ENCODE measurements at regions not wholly inside any gene's neighbourhood (a gene's known extent, or its start where the extent isn't known, plus 50 kb on each side); places are given as distances from the start of the nearest gene placed in this dataset.
"Not testable (repeated sequence)": the region's sequence is repeated elsewhere in the genome, so short reads cannot be mapped to it uniquely, and the experiment has no call there.

DNA sequence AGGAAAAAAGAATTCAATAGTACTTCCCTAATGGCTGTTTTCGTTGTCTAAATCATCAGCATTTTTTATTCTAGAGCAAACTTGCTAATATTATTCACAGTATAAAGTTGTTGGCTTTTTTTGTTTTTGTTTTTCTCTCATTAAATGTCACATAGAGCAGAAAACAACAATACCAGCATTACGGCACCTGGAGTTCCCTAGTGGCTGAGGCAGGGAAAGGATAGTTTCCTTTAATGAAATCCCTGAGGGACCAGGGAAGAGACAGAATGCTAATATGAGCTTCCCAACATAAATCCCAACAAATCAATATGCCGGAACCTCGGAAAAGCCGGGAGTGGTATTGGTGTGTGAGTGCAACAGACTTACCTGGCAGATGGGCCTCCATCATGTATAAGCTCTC, 235.2 kb upstream of the ASCC3 start:
- DNase-seq: no peak

DNA sequence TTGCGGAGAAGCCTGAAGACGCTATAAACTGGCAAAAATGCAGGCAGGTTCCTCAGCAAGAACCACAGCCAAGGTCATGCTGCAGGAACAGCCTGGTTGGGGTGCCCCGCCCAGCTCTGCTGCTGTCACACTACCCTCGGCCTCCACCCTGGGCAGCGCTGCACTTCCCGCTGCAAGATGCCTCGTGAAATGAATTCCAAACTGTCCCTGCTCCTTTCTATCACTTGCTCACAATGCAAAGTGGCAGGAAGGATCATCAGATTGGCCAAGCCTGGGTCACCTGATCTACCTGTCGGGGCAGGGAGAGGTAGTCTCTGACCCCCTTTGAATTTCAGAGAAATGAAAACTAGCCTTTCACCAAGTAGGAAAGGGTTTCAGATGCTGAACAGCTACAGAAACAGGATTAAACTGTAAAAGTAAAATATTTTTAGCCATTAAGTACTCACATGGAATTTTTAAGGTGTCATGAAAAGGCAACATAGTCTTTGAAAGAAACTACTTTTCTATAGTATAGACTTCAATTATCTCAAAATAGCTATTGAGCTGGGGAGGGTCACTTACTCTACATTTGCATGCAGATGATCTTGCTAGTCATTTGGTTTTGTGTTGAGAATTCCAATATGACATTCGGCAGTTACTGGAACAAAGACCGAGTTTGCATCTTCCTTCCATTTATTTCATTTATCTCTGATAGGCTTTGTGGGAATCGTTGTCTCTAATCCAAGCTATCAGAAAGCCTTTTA, 236.4 kb upstream of the ASCC3 start:
- DNase-seq: no peak

DNA sequence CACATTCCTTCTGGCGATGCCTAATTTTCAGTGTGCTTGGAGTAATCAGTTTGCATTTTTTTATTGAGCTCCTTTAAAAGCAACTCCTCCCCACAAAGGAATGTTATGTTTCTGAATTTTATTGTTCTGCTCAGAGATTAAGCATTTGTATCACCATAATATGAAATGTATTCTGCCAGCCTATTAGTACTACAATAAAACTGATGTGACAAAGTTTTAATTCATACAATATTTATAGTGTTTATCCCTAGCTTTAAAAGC, 236.9 kb upstream of the ASCC3 start:
- DNase-seq: no peak

- no peak for DNase-seq
Observed at GRCh38 chr6:101120747-101121146, 239.6 kb upstream of the ASCC3 start.

GRCh38 chr6:101125380-101125971, 244.3 kb upstream of the ASCC3 start:
- DNase-seq: no peak

DNA sequence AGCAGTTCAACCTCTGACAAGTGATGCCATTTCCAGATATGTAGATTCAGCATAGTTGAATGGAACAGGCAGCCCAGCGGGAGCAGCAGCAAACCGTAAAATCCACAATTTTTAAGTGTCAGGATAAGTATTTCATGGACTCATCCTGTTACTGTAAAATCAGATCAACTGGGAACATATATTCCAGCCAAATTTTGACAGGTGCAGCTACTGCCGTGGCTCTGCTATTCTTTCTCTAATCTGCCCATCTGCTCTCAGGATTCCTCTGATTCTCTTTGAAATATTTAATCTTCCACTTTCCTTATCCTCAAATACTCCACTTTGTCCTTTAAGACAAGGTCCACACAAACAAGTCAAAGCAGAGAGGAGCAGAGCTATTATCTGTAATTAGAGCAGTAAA, 245.4 kb upstream of the ASCC3 start:
- DNase-seq: no peak

GRCh38 chr6:101129851-101130250, 248.7 kb upstream of the ASCC3 start:
- DNase-seq: no peak

DNA sequence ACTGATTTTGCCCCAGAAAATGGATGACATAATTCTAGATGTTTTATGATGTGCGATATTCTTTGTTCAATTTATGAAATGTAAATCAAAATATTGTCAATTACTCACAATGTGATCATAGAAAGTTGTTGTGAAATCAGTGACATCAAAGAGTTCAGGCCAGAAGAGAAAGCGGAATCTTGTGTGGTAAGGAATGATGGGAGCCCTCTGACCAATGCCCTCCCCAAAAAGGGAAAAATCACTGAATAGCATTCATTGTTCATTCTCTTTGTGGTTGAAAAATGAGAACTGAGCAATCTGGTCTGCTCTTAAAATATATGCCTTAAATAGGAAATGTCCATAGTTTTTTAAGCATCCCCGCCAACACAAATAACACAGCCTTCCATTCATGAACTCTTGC, 247.1 kb upstream of the GRIK2 start:
- DNase-seq: no peak

DNA sequence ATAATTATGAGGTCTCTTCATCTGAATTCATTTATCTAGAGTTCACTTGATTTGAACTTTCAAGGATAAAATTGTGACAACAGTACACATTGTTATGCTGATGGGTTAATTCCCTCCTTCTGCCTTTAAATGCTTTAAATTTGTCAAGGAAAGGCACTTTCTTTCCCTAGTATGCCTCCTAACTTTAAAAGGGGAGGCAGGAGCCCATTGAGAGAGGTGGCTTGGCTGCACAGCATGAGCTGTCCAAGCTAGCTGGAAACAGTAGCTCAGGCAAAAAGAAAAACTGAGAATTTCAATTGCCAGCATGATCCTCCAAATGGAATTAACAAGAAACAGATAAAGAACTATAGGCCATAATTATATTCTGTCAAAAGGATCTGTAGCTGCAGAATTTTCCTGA, 243.3 kb upstream of the GRIK2 start:
- DNase-seq: no peak

DNA sequence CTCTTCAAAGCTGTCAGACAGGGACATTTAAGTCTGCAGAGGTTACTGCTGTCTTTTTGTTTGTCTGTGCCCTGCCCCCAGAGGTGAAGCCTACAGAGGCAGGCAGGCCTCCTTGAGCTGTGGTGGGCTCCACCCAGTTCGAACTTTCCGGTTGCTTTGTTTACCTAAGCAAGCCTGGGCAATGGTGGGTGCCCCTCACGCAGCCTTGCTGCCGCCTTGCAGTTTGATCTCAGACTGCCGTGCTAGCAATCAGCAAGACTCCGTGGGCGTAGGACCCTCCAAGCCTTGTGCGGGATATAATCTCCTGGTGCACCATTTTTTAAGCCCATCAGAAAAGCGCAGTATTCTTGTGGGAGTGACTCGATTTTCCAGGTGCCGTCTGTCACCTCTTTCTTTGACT, 235.9 kb upstream of the GRIK2 start:
- not testable (repeated sequence) for DNase-seq

DNA sequence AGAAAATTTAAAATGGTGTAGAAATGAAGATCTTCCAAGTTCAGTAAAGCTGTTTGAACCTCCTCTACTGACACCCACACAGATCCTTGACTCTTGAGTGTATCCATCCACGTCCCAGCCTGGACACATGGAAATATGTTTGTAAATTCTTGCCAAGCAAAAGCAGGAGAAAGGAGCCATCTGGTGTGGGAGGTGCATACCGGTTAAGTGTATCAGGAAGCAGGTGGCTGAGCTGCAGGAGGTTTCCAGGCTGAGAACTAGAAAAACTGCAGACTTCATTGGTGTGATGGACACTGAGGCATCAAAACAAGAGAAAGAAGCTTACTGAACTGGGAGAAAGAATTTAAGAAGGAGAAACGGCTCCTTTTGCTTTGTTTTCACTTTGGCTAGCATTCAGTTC, 229.9 kb upstream of the GRIK2 start:
- no peak for DNase-seq

- DNase-seq: no peak
Observed at GRCh38 chr6:101167638-101168037, 225.9 kb upstream of the GRIK2 start.

- DNase-seq: not testable (repeated sequence)
Observed at GRCh38 chr6:101171049-101171448, 222.5 kb upstream of the GRIK2 start.

DNA sequence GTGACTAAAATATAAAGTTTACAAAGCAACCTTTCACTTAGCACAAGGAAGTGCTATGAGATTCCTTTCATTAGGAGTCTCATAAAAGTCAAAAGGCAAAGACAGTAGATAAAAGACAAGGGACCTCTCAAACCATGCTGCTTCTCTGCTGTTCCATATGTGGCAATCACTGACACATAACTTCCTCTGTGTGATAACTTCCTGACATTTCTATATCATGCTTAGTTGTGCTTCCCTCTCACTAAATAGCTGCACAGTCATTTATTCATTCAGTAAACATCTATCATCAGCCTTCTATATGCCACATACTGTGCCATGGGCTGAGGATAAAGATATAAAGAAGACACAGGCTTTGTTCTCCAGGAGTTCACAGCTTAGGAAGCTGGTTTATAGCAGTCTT, 214.8 kb upstream of the GRIK2 start:
- no peak for DNase-seq

GRCh38 chr6:101181006-101181405, 212.5 kb upstream of the GRIK2 start:
- no peak for DNase-seq

GRCh38 chr6:101188285-101188798, 205.2 kb upstream of the GRIK2 start:
- not testable (repeated sequence) for DNase-seq

DNA sequence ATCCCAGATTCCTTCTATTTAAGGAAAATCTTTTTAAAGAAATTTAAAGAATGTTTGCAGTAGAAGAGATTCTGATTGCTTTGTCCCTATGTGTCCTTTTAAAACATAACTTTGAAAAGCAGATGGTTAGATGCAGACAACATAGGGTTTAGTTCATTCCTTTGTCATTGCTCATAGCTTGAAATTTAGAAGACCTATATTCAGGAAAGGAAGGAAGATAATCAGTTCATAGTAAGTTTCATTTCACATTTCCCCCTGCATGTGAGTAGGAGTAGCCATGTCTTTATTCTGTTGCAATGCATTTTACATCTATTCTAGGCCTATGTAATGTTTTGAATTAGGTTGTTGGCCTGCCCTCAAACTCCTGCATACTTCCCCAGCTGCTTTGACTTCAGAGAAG, 197.9 kb upstream of the GRIK2 start:
- no peak for DNase-seq

GRCh38 chr6:101199441-101199840, 194.1 kb upstream of the GRIK2 start:
- DNase-seq: no peak

GRCh38 chr6:101202867-101203374, 190.6 kb upstream of the GRIK2 start:
- no peak for DNase-seq

DNA sequence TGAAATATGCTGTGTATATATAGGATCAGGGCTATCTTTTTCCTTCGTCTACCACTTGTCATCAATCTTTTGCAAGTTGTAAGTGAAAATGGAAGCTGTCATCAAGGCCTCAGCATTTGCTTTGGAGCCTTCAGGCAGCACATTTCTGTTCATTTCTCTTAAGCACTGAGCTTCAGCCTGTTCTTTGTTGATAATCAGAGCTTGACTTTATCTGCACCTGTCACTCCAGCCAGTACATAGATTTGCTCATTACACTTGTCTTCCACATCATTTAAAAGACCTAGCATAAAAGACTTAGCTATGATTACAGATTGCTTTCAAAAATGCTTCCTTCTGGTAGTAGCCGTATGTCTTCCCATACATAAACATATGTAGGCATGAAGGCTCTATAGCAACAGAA, 189.8 kb upstream of the GRIK2 start:
- DNase-seq: no peak

DNA sequence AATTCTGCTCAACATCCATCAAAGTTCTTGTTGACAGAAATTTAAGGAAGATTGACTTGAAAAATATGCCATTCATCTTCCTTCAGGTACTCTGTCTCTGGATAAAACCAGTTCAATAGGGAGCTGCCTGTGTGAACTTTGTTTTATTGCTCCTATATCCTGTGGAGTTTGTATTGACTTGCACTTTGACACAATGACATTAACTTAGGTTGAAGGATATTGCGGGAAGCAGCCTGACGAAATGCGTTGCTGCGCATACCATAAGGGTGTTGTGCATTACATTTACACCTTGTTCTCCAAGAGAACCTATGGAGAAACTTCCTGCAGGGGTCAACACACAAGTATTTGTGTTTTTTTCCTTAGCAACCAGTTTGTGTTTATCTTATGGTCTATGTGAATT, 185.4 kb upstream of the GRIK2 start:
- no peak for DNase-seq

DNA sequence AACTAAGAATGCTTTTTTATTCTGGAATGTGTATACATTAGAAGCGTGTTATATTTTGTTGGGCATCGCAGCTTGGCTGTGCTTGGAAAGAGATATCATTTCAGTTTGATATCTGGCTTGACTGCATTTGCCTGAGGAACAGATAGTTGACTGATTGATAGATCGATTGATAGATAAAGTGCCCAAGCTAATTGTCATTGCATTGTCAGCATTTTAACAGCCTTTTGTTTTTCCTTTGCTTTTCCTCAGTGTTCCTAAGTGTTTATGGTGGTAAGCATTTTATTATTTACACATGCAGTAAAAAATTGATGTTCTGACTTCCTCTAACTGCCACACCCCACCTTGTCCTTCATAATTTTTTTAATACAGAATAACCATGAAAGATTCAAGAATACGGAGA, 180.9 kb upstream of the GRIK2 start:
- DNase-seq: no peak

DNA sequence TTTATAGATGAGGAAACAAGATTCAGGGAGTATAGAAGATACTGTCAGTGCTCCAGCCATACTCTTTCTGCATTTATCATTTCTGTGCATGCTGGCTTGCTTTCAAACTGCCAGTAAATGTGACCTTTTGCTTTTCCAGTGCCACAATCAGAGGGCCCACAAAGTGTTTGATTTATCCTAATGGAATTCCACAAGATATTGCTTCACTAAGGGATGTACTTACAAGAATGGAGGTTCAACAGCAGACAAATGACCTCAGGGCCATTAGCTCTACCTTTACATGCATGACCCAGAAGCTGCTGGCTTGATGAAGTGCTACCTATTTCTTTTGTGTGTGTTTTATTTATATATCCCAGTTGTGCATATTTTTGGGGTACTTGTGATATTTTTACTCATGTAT, 171.5 kb upstream of the GRIK2 start:
- no peak for DNase-seq

- DNase-seq: no peak
Observed at GRCh38 chr6:101224751-101225150, 168.8 kb upstream of the GRIK2 start.

DNA sequence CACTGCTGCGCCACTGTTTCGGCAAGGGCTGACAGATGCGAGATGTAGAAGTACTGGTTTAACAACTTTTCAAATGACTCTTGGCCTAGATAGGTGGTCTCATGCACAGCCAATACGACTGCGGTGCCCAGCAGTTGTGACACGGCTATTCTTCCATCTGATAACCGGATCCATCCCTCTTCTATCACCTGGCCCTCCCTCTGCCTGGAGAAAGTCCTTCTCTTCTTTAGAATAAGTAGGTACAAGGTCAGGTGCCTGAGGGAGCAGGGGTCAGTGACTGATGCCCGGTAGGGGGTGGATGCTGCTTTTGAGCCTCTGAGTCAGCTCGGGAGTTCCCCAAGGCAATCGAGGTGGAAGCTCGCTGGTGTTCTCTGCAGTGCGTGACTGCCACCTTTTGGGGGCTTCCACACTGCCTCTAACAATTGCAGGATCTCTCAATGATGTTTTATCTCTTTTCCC, 166.8 kb upstream of the GRIK2 start:
- no peak for DNase-seq

Data from SIG-M5 (cell line).